ENCODE measurements at regions not wholly inside any gene's neighbourhood (a gene's known extent, or its start where the extent isn't known, plus 50 kb on each side); places are given as distances from the start of the nearest gene placed in this dataset.

DNA sequence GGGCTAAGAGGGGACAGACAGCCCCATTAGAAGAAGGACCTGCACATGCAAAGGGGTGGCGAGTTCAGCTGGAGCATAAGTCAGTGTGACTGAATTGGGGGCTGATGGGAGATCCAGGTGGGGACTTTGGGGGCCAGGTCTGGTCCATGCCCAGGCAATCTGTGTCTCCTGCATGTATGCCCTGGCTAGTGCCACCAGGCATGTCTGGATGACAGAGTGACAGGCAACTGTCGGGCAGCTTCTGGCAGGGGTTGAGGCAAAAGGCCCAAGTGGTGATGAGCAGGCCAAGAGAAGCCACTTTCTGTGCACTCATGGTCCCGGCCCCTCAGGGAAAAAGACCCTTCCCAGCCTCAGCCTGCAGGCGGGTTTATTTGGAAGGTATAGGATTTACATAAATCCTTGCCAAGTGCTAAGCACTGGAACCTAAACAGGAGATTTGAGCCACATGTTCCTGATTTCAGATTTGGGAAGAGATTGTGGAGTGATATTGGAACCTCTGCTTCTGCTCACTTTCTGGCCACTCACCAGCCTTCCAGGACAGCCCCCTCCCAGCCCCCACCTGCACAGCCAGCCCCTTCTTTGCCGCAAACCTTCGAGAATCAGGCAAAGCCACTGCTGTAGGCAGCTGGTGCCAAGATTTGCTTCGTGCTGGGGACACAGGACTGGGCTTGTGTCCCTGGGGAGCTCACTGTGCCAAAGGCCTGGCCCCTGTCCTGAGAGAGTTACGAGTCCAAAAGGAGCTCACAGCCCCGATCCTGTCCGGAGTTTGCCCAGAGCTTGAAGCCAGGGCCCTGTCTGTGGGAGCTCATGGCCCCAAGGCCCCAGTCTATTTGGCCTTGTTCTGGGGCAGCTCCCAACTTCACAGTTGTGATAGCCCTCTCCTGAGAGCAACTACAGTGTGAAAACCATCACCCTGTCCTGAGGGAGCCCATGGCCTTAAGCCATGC, 232.5 kb upstream of the RTL1 start:
- Histone ChIP-seq H3K36me3 (no peaks in the 10 kb centered on the region), H3K4me1 (ENCODE audit: control insufficient read depth in 1 of 2, insufficient read depth in 1 of 2, low read depth in 1 of 2, low read length in 1 of 2) (no peaks in the 10 kb centered on the region), H3K9me3 (no peaks in the 10 kb centered on the region), H3K27me3 (peaks cover 35% of the 10 kb centered on the region), H3K4me3 (ENCODE audit: low read depth in 1 of 2, low read length in 1 of 2) (no peak overlapping the region), H3K27ac (no peak overlapping the region)
- TF ChIP-seq, protein P1, sequence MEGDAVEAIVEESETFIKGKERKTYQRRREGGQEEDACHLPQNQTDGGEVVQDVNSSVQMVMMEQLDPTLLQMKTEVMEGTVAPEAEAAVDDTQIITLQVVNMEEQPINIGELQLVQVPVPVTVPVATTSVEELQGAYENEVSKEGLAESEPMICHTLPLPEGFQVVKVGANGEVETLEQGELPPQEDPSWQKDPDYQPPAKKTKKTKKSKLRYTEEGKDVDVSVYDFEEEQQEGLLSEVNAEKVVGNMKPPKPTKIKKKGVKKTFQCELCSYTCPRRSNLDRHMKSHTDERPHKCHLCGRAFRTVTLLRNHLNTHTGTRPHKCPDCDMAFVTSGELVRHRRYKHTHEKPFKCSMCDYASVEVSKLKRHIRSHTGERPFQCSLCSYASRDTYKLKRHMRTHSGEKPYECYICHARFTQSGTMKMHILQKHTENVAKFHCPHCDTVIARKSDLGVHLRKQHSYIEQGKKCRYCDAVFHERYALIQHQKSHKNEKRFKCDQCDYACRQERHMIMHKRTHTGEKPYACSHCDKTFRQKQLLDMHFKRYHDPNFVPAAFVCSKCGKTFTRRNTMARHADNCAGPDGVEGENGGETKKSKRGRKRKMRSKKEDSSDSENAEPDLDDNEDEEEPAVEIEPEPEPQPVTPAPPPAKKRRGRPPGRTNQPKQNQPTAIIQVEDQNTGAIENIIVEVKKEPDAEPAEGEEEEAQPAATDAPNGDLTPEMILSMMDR (IDR thresholded peaks at IDR 0.05) = no peak

DNA sequence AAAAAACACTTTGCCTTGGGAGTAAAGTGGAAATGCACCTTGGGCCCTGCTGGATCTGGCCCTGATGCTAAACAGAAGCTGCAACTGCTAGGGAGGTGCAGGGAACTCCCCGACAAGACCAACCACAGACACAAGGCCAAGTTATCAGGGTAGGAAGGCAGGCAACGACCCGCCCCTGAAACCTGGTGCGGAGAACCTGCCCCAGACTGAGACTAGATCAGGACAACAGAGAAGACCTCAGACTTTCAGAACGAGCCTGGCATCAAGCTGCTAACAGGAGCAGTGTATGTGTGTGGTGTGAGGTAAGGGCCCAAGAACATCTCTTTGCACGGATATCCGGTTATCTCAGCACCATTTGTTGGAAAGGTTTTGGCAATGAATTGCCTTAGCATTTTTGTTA, 233.7 kb upstream of the RTL1 start:
- Histone ChIP-seq H3K27ac (no peak overlapping the region), H3K4me3 (ENCODE audit: low read depth in 1 of 2, low read length in 1 of 2) (no peak overlapping the region), H3K27me3 (peaks cover 29% of the 10 kb centered on the region), H3K4me1 (ENCODE audit: control insufficient read depth in 1 of 2, insufficient read depth in 1 of 2, low read depth in 1 of 2, low read length in 1 of 2) (no peaks in the 10 kb centered on the region), H3K9me3 (no peaks in the 10 kb centered on the region), H3K36me3 (no peaks in the 10 kb centered on the region)
- TF ChIP-seq, protein P1 (IDR thresholded peaks at IDR 0.05) = no peak

DNA sequence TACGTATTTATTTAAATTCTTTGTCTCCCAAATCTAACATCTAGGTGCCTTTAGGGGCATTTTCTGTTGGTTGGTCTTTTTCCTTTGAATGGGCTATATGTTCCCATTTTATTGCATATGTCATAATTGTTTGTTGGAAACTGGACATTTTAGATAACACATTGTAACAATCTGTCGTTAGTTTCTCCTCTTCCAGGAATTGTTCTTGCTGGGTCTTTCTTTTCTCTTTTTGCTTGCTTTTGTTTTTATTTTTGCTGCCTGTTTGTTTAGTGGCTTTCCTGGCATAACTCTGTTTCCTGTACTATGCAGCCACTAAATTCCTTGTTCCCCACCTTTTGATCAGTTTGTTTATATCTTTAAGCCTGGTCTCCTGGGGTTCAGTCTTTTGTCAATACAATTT, 244.3 kb upstream of the RTL1 start:
- no peaks in the 10 kb centered on the region for H3K36me3 ChIP-seq
- no peak overlapping the region for H3K4me3 ChIP-seq (ENCODE audit: low read depth in 1 of 2, low read length in 1 of 2)
- H3K9me3 ChIP-seq = no peaks in the 10 kb centered on the region
- no peak overlapping the region for H3K27ac ChIP-seq
- H3K4me1 ChIP-seq (ENCODE audit: control insufficient read depth in 1 of 2, insufficient read depth in 1 of 2, low read depth in 1 of 2, low read length in 1 of 2) = no peaks in the 10 kb centered on the region
- peaks cover 8% of the 10 kb centered on the region for H3K27me3 ChIP-seq
- TF ChIP-seq, protein P1 (IDR thresholded peaks at IDR 0.05) = no peak

DNA sequence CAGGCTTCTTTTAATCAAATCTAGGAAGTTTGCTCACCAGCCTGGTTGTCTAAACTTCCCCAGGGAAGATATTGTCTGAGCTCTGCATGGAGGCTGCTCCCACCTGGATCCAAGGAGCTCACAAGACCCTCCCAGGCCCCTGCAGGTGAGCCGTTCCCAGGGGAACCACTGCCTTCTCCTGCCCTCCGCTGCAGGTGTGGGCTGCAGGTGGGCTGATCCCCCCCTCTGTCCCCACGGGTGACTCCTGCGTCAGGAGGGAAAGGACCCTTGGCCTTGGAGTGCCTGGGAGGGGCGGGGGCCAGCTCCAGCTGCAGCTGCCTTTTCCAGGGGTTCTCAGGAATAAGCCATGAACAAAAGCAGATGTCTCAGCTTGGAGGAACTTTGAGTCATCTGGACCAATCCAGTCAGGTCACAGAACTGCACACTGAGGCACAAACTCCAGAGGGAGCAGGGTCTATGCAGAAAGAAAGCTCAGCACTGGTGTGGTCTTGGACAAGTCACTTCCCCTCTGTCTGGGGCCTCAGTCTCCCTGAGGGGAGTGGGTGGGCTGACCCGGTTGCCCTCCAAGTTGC, 246.6 kb upstream of the RTL1 start:
- no peak overlapping the region for H3K4me3 ChIP-seq (ENCODE audit: low read depth in 1 of 2, low read length in 1 of 2)
- TF ChIP-seq, protein P1 (IDR thresholded peaks at IDR 0.05) = no peak
- H3K27ac ChIP-seq = no peak overlapping the region
- no peaks in the 10 kb centered on the region for H3K36me3 ChIP-seq
- peaks cover 8% of the 10 kb centered on the region for H3K27me3 ChIP-seq
- no peaks in the 10 kb centered on the region for H3K9me3 ChIP-seq
- no peaks in the 10 kb centered on the region for H3K4me1 ChIP-seq (ENCODE audit: control insufficient read depth in 1 of 2, insufficient read depth in 1 of 2, low read depth in 1 of 2, low read length in 1 of 2)

- Histone ChIP-seq H3K4me3 (ENCODE audit: low read depth in 1 of 2, low read length in 1 of 2) (no peak overlapping the region), H3K27ac (no peak overlapping the region), H3K27me3 (peaks cover 15% of the 10 kb centered on the region), H3K4me1 (ENCODE audit: control insufficient read depth in 1 of 2, insufficient read depth in 1 of 2, low read depth in 1 of 2, low read length in 1 of 2) (no peaks in the 10 kb centered on the region), H3K36me3 (no peaks in the 10 kb centered on the region), H3K9me3 (no peaks in the 10 kb centered on the region)
- TF ChIP-seq, protein P1 (IDR thresholded peaks at IDR 0.05) = no peak
These were observed 247.9 kb upstream of the RTL1 start for GRCh38 chr14:101151226-101151926.
